ENCODE measurements at regions not wholly inside any gene's neighbourhood (a gene's known extent, or its start where the extent isn't known, plus 50 kb on each side); places are given as distances from the start of the nearest gene placed in this dataset.
"Not testable (repeated sequence)": the region's sequence is repeated elsewhere in the genome, so short reads cannot be mapped to it uniquely, and the experiment has no call there.

- H3K27ac ChIP-seq (ENCODE audit: low read depth, low read length), result no peak overlapping the region
- H3K4me3 ChIP-seq (ENCODE audit: low read length), result no peak overlapping the region
- no peak overlapping the region for H3K4me2 ChIP-seq (ENCODE audit: low read length)
- H3K9me3 ChIP-seq (ENCODE audit: control insufficient read depth, insufficient read depth, low read length), result no peaks in the 10 kb centered on the region
- no peaks in the 10 kb centered on the region for H3F3A ChIP-seq (ENCODE audit: control insufficient read depth, insufficient read depth)
- H3K9me2 ChIP-seq (replicated peaks; ENCODE audit: control insufficient read depth, low read length), result no peaks in the 10 kb centered on the region
- TF ChIP-seq CTCF (IDR thresholded peaks at IDR 0.05; ENCODE audit: low read depth, low read length, poor library complexity, severe bottlenecking), result no peak
- no peak for TF ChIP-seq EZH2phosphoT487 (IDR thresholded peaks at IDR 0.05; ENCODE audit: borderline replicate concordance, low read length)
- no peaks in the 10 kb centered on the region for H4K20me1 ChIP-seq (ENCODE audit: control insufficient read depth, insufficient read depth, low read depth, low read length)
- no peaks in the 10 kb centered on the region for H3K36me3 ChIP-seq (ENCODE audit: control insufficient read depth, low read length)
- H3K4me1 ChIP-seq (ENCODE audit: control insufficient read depth, low read length), result no peaks in the 10 kb centered on the region
- no peaks in the 10 kb centered on the region for H3K27me3 ChIP-seq (ENCODE audit: control insufficient read depth, low read length)
- H3K79me2 ChIP-seq (ENCODE audit: control insufficient read depth, low read length), result no peaks in the 10 kb centered on the region
Measured at GRCh38 chr2:83368916-83369315, 1090.2 kb downstream of the SUCLG1 start.

DNA sequence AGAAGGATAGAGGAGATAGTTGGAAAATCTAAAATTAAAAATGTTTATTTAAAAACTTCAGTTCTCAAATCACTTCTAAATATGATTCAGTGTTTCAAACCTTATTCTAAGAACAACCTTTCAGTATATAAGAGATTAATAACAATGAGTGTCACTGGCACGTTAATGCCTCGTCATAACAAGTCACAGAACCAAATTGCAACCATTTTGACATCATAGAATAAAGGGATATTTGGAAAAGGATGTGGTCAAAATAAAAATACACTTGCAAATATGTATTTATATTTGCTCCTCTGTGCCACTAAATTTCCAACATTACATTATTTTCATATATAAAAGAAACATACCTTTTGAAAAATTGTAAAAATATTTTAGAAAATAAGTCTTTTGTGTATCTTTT lies 1090.6 kb downstream of the SUCLG1 start:
- H3K9me3 ChIP-seq (ENCODE audit: control insufficient read depth, insufficient read depth, low read length), result no peaks in the 10 kb centered on the region

DNA sequence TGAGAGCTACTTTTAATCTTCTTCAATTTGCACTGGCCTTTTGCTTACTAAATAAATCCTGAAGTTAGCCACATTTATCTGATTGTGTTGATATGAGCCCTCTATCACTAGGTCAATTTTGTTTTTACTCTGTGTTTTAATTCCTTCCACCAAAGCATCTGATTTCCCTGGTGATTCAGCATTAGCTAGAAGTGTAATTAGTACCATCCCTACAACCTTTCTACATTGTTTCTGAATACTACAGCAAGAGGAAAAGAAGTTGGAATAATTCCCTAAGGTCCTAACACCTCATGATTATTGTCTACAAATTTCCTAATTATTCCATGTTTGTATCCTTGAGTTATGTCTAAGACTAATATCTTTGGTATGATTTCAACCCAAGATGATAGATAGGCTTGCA lies 1093.6 kb downstream of the SUCLG1 start:
- Histone ChIP-seq H3K9me3 (ENCODE audit: control insufficient read depth, insufficient read depth, low read length) (no peaks in the 10 kb centered on the region), H4K20me1 (ENCODE audit: control insufficient read depth, insufficient read depth, low read depth, low read length) (no peaks in the 10 kb centered on the region), H3K4me3 (ENCODE audit: low read length) (no peak overlapping the region), H3K36me3 (ENCODE audit: control insufficient read depth, low read length) (no peaks in the 10 kb centered on the region), H3K27ac (ENCODE audit: low read depth, low read length) (no peak overlapping the region), H3K4me2 (ENCODE audit: low read length) (no peak overlapping the region), H3K9me2 (replicated peaks; ENCODE audit: control insufficient read depth, low read length) (no peaks in the 10 kb centered on the region), H3K27me3 (ENCODE audit: control insufficient read depth, low read length) (no peaks in the 10 kb centered on the region), H3F3A (ENCODE audit: control insufficient read depth, insufficient read depth) (no peaks in the 10 kb centered on the region), H3K4me1 (ENCODE audit: control insufficient read depth, low read length) (no peaks in the 10 kb centered on the region), H3K79me2 (ENCODE audit: control insufficient read depth, low read length) (no peaks in the 10 kb centered on the region)
- TF ChIP-seq EZH2phosphoT487 (IDR thresholded peaks at IDR 0.05; ENCODE audit: borderline replicate concordance, low read length) (no peak), CTCF (IDR thresholded peaks at IDR 0.05; ENCODE audit: low read depth, low read length, poor library complexity, severe bottlenecking) (no peak)

More for the DNA sequence above, 1090.6 kb downstream of the SUCLG1 start:
- Histone ChIP-seq H3F3A (ENCODE audit: control insufficient read depth, insufficient read depth) (no peaks in the 10 kb centered on the region), H3K4me3 (ENCODE audit: low read length) (no peak overlapping the region), H4K20me1 (ENCODE audit: control insufficient read depth, insufficient read depth, low read depth, low read length) (no peaks in the 10 kb centered on the region), H3K9me2 (replicated peaks; ENCODE audit: control insufficient read depth, low read length) (no peaks in the 10 kb centered on the region), H3K4me2 (ENCODE audit: low read length) (no peak overlapping the region), H3K4me1 (ENCODE audit: control insufficient read depth, low read length) (no peaks in the 10 kb centered on the region), H3K27ac (ENCODE audit: low read depth, low read length) (no peak overlapping the region), H3K79me2 (ENCODE audit: control insufficient read depth, low read length) (no peaks in the 10 kb centered on the region), H3K27me3 (ENCODE audit: control insufficient read depth, low read length) (no peaks in the 10 kb centered on the region), H3K36me3 (ENCODE audit: control insufficient read depth, low read length) (no peaks in the 10 kb centered on the region)
- TF ChIP-seq CTCF (IDR thresholded peaks at IDR 0.05; ENCODE audit: low read depth, low read length, poor library complexity, severe bottlenecking), result no peak
- no peak for TF ChIP-seq EZH2phosphoT487 (IDR thresholded peaks at IDR 0.05; ENCODE audit: borderline replicate concordance, low read length)

DNA sequence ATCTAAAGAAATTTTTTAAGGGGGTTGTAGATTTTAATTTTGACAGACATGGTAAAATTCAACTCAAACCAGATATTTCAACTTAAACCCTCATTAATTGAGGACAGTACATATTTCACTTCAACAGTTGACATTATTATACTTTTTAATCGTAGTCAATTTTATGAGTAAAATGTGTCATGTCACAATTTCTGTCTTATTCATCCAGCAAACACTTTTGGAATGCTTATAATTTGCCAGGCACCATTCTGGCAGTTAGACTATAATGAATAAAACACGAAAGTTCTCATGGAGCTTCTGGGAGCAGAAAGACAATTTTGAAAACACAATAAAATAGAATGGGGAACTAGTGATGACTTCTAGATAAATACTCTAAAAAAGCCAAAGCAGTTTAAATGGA lies 1094.8 kb downstream of the SUCLG1 start:
- no peaks in the 10 kb centered on the region for H3F3A ChIP-seq (ENCODE audit: control insufficient read depth, insufficient read depth)
- H3K79me2 ChIP-seq (ENCODE audit: control insufficient read depth, low read length), result no peaks in the 10 kb centered on the region
- no peaks in the 10 kb centered on the region for H3K9me3 ChIP-seq (ENCODE audit: control insufficient read depth, insufficient read depth, low read length)
- H3K4me2 ChIP-seq (ENCODE audit: low read length), result no peak overlapping the region
- H3K36me3 ChIP-seq (ENCODE audit: control insufficient read depth, low read length), result no peaks in the 10 kb centered on the region
- no peaks in the 10 kb centered on the region for H4K20me1 ChIP-seq (ENCODE audit: control insufficient read depth, insufficient read depth, low read depth, low read length)
- no peak overlapping the region for H3K4me3 ChIP-seq (ENCODE audit: low read length)
- no peaks in the 10 kb centered on the region for H3K27me3 ChIP-seq (ENCODE audit: control insufficient read depth, low read length)
- H3K4me1 ChIP-seq (ENCODE audit: control insufficient read depth, low read length), result no peaks in the 10 kb centered on the region
- no peak for TF ChIP-seq CTCF (IDR thresholded peaks at IDR 0.05; ENCODE audit: low read depth, low read length, poor library complexity, severe bottlenecking)
- TF ChIP-seq EZH2phosphoT487 (IDR thresholded peaks at IDR 0.05; ENCODE audit: borderline replicate concordance, low read length), result no peak
- no peak overlapping the region for H3K27ac ChIP-seq (ENCODE audit: low read depth, low read length)
- no peaks in the 10 kb centered on the region for H3K9me2 ChIP-seq (replicated peaks; ENCODE audit: control insufficient read depth, low read length)

DNA sequence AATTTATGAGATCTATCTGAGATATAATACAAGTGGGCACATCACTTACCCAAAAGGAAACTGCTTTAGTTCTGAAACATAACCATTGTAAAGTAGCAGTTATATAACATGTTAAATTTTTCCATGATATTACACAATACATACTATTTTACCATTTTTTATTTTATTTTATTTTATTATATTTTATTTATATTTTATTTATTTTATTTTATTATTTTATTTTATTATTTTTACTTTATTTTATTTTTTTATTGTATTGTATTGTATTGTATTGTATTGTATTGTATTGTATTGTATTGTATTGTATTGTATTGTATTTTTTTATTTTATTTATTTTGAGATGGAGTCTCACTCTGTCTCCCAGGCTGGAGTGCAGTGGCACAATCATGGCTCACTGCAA lies 1095.9 kb downstream of the SUCLG1 start:
- H3K27ac ChIP-seq (ENCODE audit: low read depth, low read length); H3K4me2 ChIP-seq (ENCODE audit: low read length); H3K36me3 ChIP-seq (ENCODE audit: control insufficient read depth, low read length); H4K20me1 ChIP-seq (ENCODE audit: control insufficient read depth, insufficient read depth, low read depth, low read length); H3K4me1 ChIP-seq (ENCODE audit: control insufficient read depth, low read length); H3K79me2 ChIP-seq (ENCODE audit: control insufficient read depth, low read length); H3K4me3 ChIP-seq (ENCODE audit: low read length); H3K9me2 ChIP-seq (replicated peaks; ENCODE audit: control insufficient read depth, low read length); H3K9me3 ChIP-seq (ENCODE audit: control insufficient read depth, insufficient read depth, low read length); H3K27me3 ChIP-seq (ENCODE audit: control insufficient read depth, low read length); H3F3A ChIP-seq (ENCODE audit: control insufficient read depth, insufficient read depth): not testable (repeated sequence)

Measured in DOHH2 (cell line).